SU-DHL-6 (cell line): ENCODE measurements at regions not wholly inside any gene's neighbourhood (a gene's known extent, or its start where the extent isn't known, plus 50 kb on each side); places are given as distances from the start of the nearest gene placed in this dataset.
"Not testable (repeated sequence)": the region's sequence is repeated elsewhere in the genome, so short reads cannot be mapped to it uniquely, and the experiment has no call there.

Experiments used
- EZH2phosphoT487 ChIP-seq: fragments of 200-600 bp; sonication (generic), shearing (Covaris generic); conservative IDR thresholded peaks from 2 replicates; pipeline ENCODE4 v1.6.1; 2018; ENCODE audit warnings: mild to moderate bottlenecking, antibody characterized with exemption, low read length, moderate library complexity, mixed read lengths
- TF ChIP-seq, protein P1 (sequence below): fragments of 200-600 bp; sonication (generic); IDR thresholded peaks from one replicate; pipeline ENCODE4 v1.5.1; 2017; ENCODE audit warnings: antibody characterized with exemption, mild to moderate bottlenecking, low read length, moderate library complexity; ENCODE audit not compliant: insufficient read depth, poor library complexity, severe bottlenecking

DNA sequence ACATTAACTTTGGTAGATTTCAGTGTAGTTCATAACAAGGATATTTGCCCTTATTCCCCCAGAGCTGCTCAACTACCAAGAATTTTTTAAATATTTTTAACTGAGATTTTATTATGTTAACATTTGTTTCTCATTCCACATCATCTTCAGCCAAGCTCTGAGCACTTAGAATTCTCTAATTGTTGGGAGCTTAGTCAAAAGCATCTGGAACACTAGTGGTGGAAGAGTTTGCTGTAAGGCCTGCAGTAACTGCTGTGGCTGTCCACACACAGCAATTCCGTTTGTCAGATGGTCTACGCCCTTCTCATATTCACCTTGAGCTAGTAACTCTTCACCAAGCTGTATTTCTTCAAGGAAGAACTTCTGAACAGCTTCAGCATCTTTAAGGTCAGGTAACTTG lies 75.0 kb upstream of the KCTD7 start:
- TF ChIP-seq, protein P1, sequence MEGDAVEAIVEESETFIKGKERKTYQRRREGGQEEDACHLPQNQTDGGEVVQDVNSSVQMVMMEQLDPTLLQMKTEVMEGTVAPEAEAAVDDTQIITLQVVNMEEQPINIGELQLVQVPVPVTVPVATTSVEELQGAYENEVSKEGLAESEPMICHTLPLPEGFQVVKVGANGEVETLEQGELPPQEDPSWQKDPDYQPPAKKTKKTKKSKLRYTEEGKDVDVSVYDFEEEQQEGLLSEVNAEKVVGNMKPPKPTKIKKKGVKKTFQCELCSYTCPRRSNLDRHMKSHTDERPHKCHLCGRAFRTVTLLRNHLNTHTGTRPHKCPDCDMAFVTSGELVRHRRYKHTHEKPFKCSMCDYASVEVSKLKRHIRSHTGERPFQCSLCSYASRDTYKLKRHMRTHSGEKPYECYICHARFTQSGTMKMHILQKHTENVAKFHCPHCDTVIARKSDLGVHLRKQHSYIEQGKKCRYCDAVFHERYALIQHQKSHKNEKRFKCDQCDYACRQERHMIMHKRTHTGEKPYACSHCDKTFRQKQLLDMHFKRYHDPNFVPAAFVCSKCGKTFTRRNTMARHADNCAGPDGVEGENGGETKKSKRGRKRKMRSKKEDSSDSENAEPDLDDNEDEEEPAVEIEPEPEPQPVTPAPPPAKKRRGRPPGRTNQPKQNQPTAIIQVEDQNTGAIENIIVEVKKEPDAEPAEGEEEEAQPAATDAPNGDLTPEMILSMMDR = not testable (repeated sequence)
- not testable (repeated sequence) for TF ChIP-seq EZH2phosphoT487
